ENCODE measurements at regions not wholly inside any gene's neighbourhood (a gene's known extent, or its start where the extent isn't known, plus 50 kb on each side); places are given as distances from the start of the nearest gene placed in this dataset.

GRCh38 chr2:240287496-240288086 lies 147.1 kb upstream of the OTOS start:
- no peak for DNase-seq

- no peak for DNase-seq
Measured at GRCh38 chr2:240288087-240288521, 147.4 kb upstream of the GPC1 start.

GRCh38 chr2:240289701-240290431 lies 145.6 kb upstream of the GPC1 start:
- DNase-seq, result no peak

- DNase-seq, result no peak
Measured at GRCh38 chr2:240290432-240291336, 144.8 kb upstream of the GPC1 start.

GRCh38 chr2:240291337-240292034 lies 144.0 kb upstream of the GPC1 start:
- DNase-seq, result no peak

GRCh38 chr2:240292035-240292574 lies 143.4 kb upstream of the GPC1 start:
- DNase-seq, result no peak

GRCh38 chr2:240292619-240293525 lies 142.6 kb upstream of the GPC1 start:
- no peak for DNase-seq

GRCh38 chr2:240293557-240294461 lies 141.7 kb upstream of the GPC1 start:
- no peak for DNase-seq

- DNase-seq, result no peak
Measured at GRCh38 chr2:240294514-240294913, 140.9 kb upstream of the GPC1 start.

- no peak for DNase-seq
Measured at GRCh38 chr2:240295256-240296103, 140.0 kb upstream of the GPC1 start.

- no peak for DNase-seq
Measured at GRCh38 chr2:240296104-240296406, 139.4 kb upstream of the GPC1 start.

- DNase-seq, result no peak
Measured at GRCh38 chr2:240296476-240297255, 138.8 kb upstream of the GPC1 start.

- DNase-seq, result no peak
Measured at GRCh38 chr2:240297256-240298116, 138.0 kb upstream of the GPC1 start.

GRCh38 chr2:240298117-240298790 lies 137.2 kb upstream of the GPC1 start:
- DNase-seq, result no peak

GRCh38 chr2:240298803-240299709 lies 136.4 kb upstream of the GPC1 start:
- no peak for DNase-seq

- no peak for DNase-seq
Measured at GRCh38 chr2:240299710-240300068, 135.8 kb upstream of the GPC1 start.
